ENCODE measurements at regions not wholly inside any gene's neighbourhood (a gene's known extent, or its start where the extent isn't known, plus 50 kb on each side); places are given as distances from the start of the nearest gene placed in this dataset.
"Not testable (repeated sequence)": the region's sequence is repeated elsewhere in the genome, so short reads cannot be mapped to it uniquely, and the experiment has no call there.

DNA sequence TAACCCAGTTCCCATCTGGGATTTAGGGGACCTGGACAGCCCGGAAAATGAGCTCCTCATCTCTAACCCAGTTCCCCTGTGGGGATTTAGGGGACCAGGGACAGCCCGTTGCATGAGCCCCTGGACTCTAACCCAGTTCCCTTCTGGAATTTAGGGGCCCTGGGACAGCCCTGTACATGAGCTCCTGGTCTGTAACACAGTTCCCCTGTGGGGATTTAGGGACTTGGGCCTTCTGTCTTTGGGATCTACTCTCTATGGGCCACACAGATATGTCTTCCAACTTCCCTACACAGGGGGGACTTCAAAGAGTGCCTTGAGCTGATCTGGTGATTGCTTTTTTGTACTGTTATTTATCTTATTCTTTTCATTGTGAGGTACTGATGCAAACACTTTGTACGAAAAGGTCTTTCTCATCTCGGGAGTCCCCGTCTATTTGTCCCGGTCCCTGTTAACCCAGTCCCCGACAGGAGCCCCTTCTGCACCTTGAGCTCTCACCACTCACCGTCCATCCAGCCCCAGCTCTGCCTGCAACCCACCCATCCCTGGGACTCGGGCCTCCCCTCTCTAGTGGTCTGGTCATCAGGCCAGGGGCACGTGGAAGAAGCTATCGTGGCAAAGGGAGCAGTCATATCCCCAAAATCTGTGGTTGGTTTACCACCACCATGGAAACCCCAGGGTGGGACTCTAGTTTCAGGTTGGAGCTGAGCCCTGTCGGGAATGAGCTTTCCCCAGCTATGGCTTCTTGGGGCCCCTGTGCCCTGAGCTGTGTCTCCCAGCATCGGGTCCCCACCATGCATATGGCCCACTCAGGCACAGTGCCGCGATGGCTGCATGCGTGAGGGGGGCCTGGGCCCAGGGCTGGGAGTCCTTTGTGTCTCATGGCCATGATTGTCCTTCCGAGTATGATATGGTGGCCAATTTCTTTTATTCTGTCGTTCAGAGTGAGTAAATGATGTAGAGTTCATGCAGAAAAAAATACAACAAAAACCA, 270.4 kb upstream of the PLCXD1 start:
- WGBS, 2 experiments, result 86 to 97% methylated on average over 2 of the region's 18 CpGs
- H3K27me3 ChIP-seq (ENCODE audit: control insufficient read depth, insufficient read depth, low read length, poor library complexity, severe bottlenecking); H3K4me3 ChIP-seq (ENCODE audit: insufficient read depth, low read depth, low read length); H3K36me3 ChIP-seq (ENCODE audit: control insufficient read depth, insufficient read depth, low read length); H3K27ac ChIP-seq (ENCODE audit: insufficient read depth, low read depth, low read length, poor library complexity, severe bottlenecking); H3K9me3 ChIP-seq (ENCODE audit: control insufficient read depth, low read length); H3K4me1 ChIP-seq (ENCODE audit: control insufficient read depth, insufficient read depth, low read length): not testable (repeated sequence)

DNA sequence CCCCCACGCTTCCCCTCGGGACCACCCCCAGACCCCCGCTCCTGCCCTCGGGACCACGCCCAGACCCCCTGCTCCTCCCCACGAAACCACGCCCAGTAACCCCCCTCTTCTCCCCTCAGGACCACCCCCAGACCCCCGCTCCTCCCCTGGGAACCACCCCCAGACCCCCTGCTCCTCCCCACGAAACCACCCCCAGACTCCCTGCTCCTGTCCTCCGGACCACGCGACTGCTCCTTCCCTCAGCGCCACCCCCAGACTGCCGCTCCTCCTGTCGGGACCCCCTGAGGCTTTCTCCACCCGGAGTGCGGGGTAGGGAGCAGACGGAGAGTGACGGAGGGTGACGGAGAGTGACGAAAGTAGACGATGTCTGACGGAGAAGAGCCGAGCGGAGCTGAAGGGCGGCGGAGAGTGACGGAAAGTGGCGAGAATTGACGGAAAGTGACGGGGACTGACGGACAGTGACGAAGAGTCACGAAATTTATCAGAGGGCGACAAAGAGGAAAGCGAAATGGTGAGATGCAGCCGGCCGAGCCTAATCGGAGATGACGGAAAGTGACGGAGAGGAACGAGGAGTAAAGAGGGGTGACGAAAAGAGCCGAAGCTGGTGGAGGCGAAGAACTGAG, 267.2 kb upstream of the PLCXD1 start:
- WGBS, 2 experiments, result 52 to 61% methylated on average over 5 to 9 of the region's 45 CpGs
- not testable (repeated sequence) for H3K27ac ChIP-seq (ENCODE audit: insufficient read depth, low read depth, low read length, poor library complexity, severe bottlenecking); H3K4me3 ChIP-seq (ENCODE audit: insufficient read depth, low read depth, low read length); H3K9me3 ChIP-seq (ENCODE audit: control insufficient read depth, low read length); H3K36me3 ChIP-seq (ENCODE audit: control insufficient read depth, insufficient read depth, low read length); H3K4me1 ChIP-seq (ENCODE audit: control insufficient read depth, insufficient read depth, low read length); H3K27me3 ChIP-seq (ENCODE audit: control insufficient read depth, insufficient read depth, low read length, poor library complexity, severe bottlenecking)

DNA sequence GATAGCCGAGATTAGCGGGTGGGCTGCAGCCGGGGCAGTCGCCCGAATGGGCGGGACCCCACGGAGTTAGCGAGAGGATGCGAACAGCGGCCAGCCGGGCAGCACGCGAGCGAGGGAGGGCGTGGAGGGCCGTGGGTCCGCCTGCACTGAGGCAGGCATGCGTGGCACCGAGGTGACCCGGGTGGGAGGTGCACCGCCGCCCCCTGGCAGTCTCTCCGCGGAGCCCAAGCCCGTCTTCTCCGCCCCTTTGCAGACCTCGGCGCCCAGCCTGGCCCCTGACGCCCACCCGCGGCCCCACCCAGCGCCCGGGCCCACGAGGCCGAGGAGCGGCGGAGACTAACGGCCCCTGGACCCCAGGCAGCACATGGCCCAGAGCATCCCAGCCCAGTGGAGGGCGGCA, 266.7 kb upstream of the PLCXD1 start:
- H3K4me3 ChIP-seq (ENCODE audit: insufficient read depth, low read depth, low read length); H3K36me3 ChIP-seq (ENCODE audit: control insufficient read depth, insufficient read depth, low read length); H3K27ac ChIP-seq (ENCODE audit: insufficient read depth, low read depth, low read length, poor library complexity, severe bottlenecking); H3K27me3 ChIP-seq (ENCODE audit: control insufficient read depth, insufficient read depth, low read length, poor library complexity, severe bottlenecking); H3K9me3 ChIP-seq (ENCODE audit: control insufficient read depth, low read length); H3K4me1 ChIP-seq (ENCODE audit: control insufficient read depth, insufficient read depth, low read length): not testable (repeated sequence)
- WGBS, 2 experiments, result 65 to 68% methylated on average over 18 to 19 of the region's 39 CpGs

DNA sequence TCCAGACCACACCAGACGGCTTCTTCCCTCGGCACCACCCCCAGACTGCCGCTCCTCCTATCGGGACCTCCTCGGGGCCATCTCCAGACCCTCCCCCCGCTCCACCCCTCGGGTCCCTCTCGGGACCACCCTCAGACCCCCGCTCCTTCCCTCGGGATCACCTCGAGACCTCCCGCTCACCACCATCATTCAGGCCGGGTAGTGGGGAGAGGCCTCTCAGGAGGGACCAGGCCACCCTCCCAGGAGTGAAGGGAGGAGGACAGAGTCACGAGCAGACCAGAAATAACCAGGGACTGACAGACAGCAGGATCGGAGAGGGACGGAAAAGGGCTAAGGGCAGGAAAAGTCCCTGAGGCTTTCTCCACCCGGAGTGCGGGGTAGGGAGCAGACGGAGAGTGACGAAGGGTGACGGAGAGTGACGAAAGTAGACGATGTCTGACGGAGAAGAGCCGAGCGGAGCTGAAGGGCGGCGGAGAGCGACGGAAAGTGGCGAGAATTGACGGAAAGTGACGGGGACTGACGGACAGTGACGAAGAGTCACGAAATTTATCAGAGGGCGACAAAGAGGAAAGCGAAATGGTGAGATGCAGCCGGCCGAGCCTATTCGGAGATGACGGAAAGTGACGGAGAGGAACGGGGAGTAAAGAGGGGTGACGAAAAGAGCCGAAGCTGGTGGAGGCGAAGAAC, 262.3 kb upstream of the PLCXD1 start:
- not testable (repeated sequence) for H3K9me3 ChIP-seq (ENCODE audit: control insufficient read depth, low read length); H3K36me3 ChIP-seq (ENCODE audit: control insufficient read depth, insufficient read depth, low read length); H3K4me3 ChIP-seq (ENCODE audit: insufficient read depth, low read depth, low read length); H3K4me1 ChIP-seq (ENCODE audit: control insufficient read depth, insufficient read depth, low read length); H3K27me3 ChIP-seq (ENCODE audit: control insufficient read depth, insufficient read depth, low read length, poor library complexity, severe bottlenecking); H3K27ac ChIP-seq (ENCODE audit: insufficient read depth, low read depth, low read length, poor library complexity, severe bottlenecking)
- WGBS, 2 experiments, result 34 to 56% methylated on average over 7 to 8 of the region's 47 CpGs

DNA sequence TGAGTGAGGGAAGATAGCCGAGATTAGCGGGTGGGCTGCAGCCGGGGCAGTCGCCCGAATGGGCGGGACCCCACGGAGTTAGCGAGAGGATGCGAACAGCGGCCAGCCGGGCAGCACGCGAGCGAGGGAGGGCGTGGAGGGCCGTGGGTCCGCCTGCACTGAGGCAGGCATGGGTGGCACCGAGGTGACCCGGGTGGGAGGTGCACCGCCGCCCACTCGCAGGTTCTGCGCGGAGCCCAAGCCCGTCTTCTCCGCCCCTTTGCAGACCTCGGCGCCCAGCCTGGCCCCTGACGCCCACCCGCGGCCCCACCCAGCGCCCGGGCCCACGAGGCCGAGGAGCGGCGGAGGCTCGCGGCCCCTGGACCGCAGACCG, 261.7 kb upstream of the PLCXD1 start:
- not testable (repeated sequence) for H3K4me3 ChIP-seq (ENCODE audit: insufficient read depth, low read depth, low read length); H3K27ac ChIP-seq (ENCODE audit: insufficient read depth, low read depth, low read length, poor library complexity, severe bottlenecking); H3K27me3 ChIP-seq (ENCODE audit: control insufficient read depth, insufficient read depth, low read length, poor library complexity, severe bottlenecking); H3K36me3 ChIP-seq (ENCODE audit: control insufficient read depth, insufficient read depth, low read length); H3K9me3 ChIP-seq (ENCODE audit: control insufficient read depth, low read length); H3K4me1 ChIP-seq (ENCODE audit: control insufficient read depth, insufficient read depth, low read length)
- 50 to 68% methylated on average over 8 to 9 of the region's 41 CpGs for WGBS, 2 experiments

DNA sequence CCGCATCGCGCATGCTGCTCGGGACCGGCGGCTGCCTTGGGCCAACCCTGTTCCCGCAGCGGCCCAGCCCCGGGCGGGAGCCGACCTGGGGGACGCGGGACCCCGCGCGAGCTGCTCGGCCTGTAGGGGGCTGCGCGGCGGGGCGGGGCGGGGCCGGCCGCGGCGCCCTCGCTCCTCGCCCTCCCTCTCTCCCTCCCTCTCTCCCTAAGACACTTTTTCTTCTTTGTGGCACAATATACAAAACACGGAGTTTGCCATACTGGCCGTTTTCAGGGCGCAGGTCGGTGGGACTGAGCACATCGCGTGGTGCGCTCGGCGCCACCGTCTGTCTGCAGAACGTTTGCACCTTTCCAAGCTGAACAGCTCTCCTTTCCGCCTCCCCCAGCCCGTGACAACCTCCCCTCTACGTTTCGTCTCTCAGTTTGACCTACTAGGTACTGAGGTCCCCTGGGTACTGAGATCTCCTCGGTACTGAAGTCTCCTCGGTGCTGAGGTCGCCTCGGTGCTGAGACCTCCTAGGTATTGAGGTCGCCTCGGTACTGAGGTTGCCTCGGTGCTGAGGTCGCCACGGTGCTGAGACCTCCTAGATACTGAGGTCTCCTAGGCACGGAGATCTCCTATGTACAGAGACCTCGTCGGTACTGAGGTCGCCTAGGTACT, 261.1 kb upstream of the PLCXD1 start:
- 58 to 60% methylated on average over 56 of the region's 56 CpGs for WGBS, 2 experiments

DNA sequence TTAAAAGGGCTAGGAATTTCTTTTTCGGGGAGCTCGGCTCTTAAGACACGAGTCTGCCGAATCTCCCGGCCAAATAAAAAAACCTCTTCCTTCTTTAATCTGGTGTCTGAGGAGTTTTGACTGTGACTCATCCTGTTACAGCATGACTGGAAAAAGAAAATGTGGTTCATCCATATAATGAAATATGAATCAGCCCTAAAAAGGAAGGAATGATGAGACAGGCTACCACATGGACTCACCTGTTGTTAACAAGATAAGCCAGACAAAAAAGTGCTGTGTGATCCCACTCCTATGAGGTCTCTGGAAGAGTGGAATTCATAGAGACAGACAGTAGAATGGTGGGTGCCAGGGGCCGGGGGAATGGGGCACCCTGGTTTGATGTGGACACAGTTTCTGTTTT, 257.0 kb upstream of the PLCXD1 start:
- H3K9me3 ChIP-seq (ENCODE audit: control insufficient read depth, low read length); H3K27ac ChIP-seq (ENCODE audit: insufficient read depth, low read depth, low read length, poor library complexity, severe bottlenecking); H3K36me3 ChIP-seq (ENCODE audit: control insufficient read depth, insufficient read depth, low read length); H3K4me1 ChIP-seq (ENCODE audit: control insufficient read depth, insufficient read depth, low read length); H3K27me3 ChIP-seq (ENCODE audit: control insufficient read depth, insufficient read depth, low read length, poor library complexity, severe bottlenecking); H3K4me3 ChIP-seq (ENCODE audit: insufficient read depth, low read depth, low read length): not testable (repeated sequence)
- WGBS, 2 experiments, result no CpG with 5 or more reads among the region's 6 CpGs

More for the DNA sequence above, 261.1 kb upstream of the PLCXD1 start:
- H3K27me3 ChIP-seq (ENCODE audit: control insufficient read depth, insufficient read depth, low read length, poor library complexity, severe bottlenecking), result peaks cover 6% of the 10 kb centered on the region
- peak overlapping the region; percentile 20 for H3K4me3 ChIP-seq (ENCODE audit: insufficient read depth, low read depth, low read length)
- H3K36me3 ChIP-seq (ENCODE audit: control insufficient read depth, insufficient read depth, low read length), result no peaks in the 10 kb centered on the region
- no peaks in the 10 kb centered on the region for H3K4me1 ChIP-seq (ENCODE audit: control insufficient read depth, insufficient read depth, low read length)
- no peaks in the 10 kb centered on the region for H3K9me3 ChIP-seq (ENCODE audit: control insufficient read depth, low read length)
- no peak overlapping the region for H3K27ac ChIP-seq (ENCODE audit: insufficient read depth, low read depth, low read length, poor library complexity, severe bottlenecking)
